Glutamatergic neuron (in vitro differentiated cells): ENCODE measurements at regions not wholly inside any gene's neighbourhood (a gene's known extent, or its start where the extent isn't known, plus 50 kb on each side); places are given as distances from the start of the nearest gene placed in this dataset.

ENCODE experiments used
- DNase-seq: peaks from one replicate; pipeline ENCODE4 v3.0.0; 2022
- H3K27ac Mint-ChIP-seq: one replicate; pipeline ENCODE4 v1.8.0; 2020; ENCODE audit warnings: mild to moderate bottlenecking, mixed read lengths, inconsistent platforms; ENCODE audit not compliant: unreplicated experiment
- H3K27me3 Mint-ChIP-seq: one replicate; pipeline ENCODE4 v1.8.0; 2020; ENCODE audit warnings: mild to moderate bottlenecking, moderate library complexity, mixed read lengths, inconsistent platforms; ENCODE audit not compliant: unreplicated experiment
- H3K36me3 Mint-ChIP-seq: one replicate; pipeline ENCODE4 v1.8.0; 2020; ENCODE audit warnings: mild to moderate bottlenecking, mixed read lengths, inconsistent platforms; ENCODE audit not compliant: unreplicated experiment
- H3K4me1 Mint-ChIP-seq: one replicate; pipeline ENCODE4 v1.8.0; 2020; ENCODE audit warnings: mild to moderate bottlenecking, low read depth, mixed read lengths, inconsistent platforms; ENCODE audit not compliant: unreplicated experiment
- H3K4me3 Mint-ChIP-seq: one replicate; pipeline ENCODE4 v1.8.0; 2020; ENCODE audit warnings: mild to moderate bottlenecking, mixed read lengths, inconsistent platforms; ENCODE audit not compliant: unreplicated experiment
- H3K9me3 Mint-ChIP-seq: one replicate; pipeline ENCODE4 v1.8.0; 2020; ENCODE audit warnings: mild to moderate bottlenecking, moderate library complexity, mixed read lengths, inconsistent platforms; ENCODE audit not compliant: unreplicated experiment
- CTCF ChIP-seq: fragments of 200-600 bp; sonication (generic); IDR thresholded peaks from one replicate; pipeline ENCODE4 v1.5.0; 2021; ENCODE audit not compliant: partially characterized antibody, unreplicated experiment

- Mint-ChIP-seq H3K4me1 (no peaks in the 10 kb centered on the region), H3K36me3 (no peaks in the 10 kb centered on the region), H3K9me3 (no peaks in the 10 kb centered on the region), H3K27ac (no peak overlapping the region), H3K4me3 (no peak overlapping the region), H3K27me3 (no peaks in the 10 kb centered on the region)
- DNase-seq, result no peak
- no peak for TF ChIP-seq CTCF
Measured at GRCh38 chr2:57804971-57805370, 241.6 kb upstream of the VRK2 start.

- TF ChIP-seq CTCF, result no peak
- Mint-ChIP-seq H3K4me3 (no peak overlapping the region), H3K36me3 (no peaks in the 10 kb centered on the region), H3K27me3 (no peaks in the 10 kb centered on the region), H3K9me3 (no peaks in the 10 kb centered on the region), H3K27ac (no peak overlapping the region), H3K4me1 (no peaks in the 10 kb centered on the region)
- no peak for DNase-seq
Measured at GRCh38 chr2:57806449-57806968, 240.1 kb upstream of the VRK2 start.

- H3K4me3 Mint-ChIP-seq, result no peak overlapping the region
- no peaks in the 10 kb centered on the region for H3K9me3 Mint-ChIP-seq
- H3K27ac Mint-ChIP-seq, result no peak overlapping the region
- no peak for TF ChIP-seq CTCF
- no peak for DNase-seq
- no peaks in the 10 kb centered on the region for H3K36me3 Mint-ChIP-seq
- H3K4me1 Mint-ChIP-seq, result no peaks in the 10 kb centered on the region
- no peaks in the 10 kb centered on the region for H3K27me3 Mint-ChIP-seq
Measured at GRCh38 chr2:57809230-57809629, 237.4 kb upstream of the VRK2 start.

GRCh38 chr2:57821088-57821487, 225.5 kb upstream of the VRK2 start:
- no peaks in the 10 kb centered on the region for H3K27me3 Mint-ChIP-seq
- no peak overlapping the region for H3K27ac Mint-ChIP-seq
- no peaks in the 10 kb centered on the region for H3K36me3 Mint-ChIP-seq
- H3K4me3 Mint-ChIP-seq, result no peak overlapping the region
- H3K4me1 Mint-ChIP-seq, result no peaks in the 10 kb centered on the region
- no peak for DNase-seq
- H3K9me3 Mint-ChIP-seq, result no peaks in the 10 kb centered on the region
- no peak for TF ChIP-seq CTCF

GRCh38 chr2:57828221-57828620, 218.4 kb upstream of the VRK2 start:
- TF ChIP-seq CTCF, result no peak
- no peak for DNase-seq
- H3K27me3 Mint-ChIP-seq, result no peaks in the 10 kb centered on the region
- no peaks in the 10 kb centered on the region for H3K9me3 Mint-ChIP-seq
- H3K4me3 Mint-ChIP-seq, result no peak overlapping the region
- H3K36me3 Mint-ChIP-seq, result peaks cover 7% of the 10 kb centered on the region
- H3K4me1 Mint-ChIP-seq, result no peaks in the 10 kb centered on the region
- no peak overlapping the region for H3K27ac Mint-ChIP-seq
